Sciatic nerve (tissue), 2 donors: ENCODE measurements at regions not wholly inside any gene's neighbourhood (a gene's known extent, or its start where the extent isn't known, plus 50 kb on each side); places are given as distances from the start of the nearest gene placed in this dataset.

Source experiments
- ATAC-seq: fragments of 200-7000 bp; cut with Tn5 transposase; one replicate; pipeline ENCODE4 v1.9.1; 2020; ENCODE audit warnings: mild to moderate bottlenecking, moderate library complexity
- DNase-seq: peaks from one replicate; pipeline ENCODE4 v3.0.0-alpha.2; 2020; ENCODE audit warnings: low spot score
- intact Hi-C: fragments of 100-400 bp; cut with DNase I; formaldehyde crosslinking; loops from one replicate; pipeline ENCODE4 v1.14.2; 2022
- donor health status: DM: no; HTN: no; CAD: no.
- donor health status: DM: no; HTN: no; CAD: no.

DNA sequence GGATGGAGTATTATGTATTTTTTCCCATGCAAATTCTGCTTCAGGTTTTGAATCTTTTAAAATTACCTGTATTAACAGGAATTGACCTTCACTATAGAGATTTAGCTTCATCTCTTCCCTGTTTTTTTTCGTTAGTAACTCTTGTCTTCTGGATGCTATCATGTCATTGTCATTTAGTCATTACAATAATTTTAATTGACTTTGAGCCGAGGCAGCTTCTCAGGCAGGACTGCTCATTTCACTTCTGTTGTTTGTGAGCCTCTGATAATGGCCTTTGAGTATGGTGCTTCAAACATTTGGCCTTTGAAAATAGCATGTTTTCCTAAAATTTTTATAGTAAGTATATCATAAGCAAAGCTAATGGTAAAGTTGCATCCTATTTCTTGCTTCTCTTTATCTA, 375.1 kb upstream of the MMS22L start:
- DNase-seq (no peak), ATAC-seq (no peak)
- intact Hi-C loops = no loop called here

GRCh38 chr6:97663252-97663651, 380.2 kb upstream of the MMS22L start:
- intact Hi-C loops = no loop called here
- DNase-seq (no peak), ATAC-seq (no peak)

DNA sequence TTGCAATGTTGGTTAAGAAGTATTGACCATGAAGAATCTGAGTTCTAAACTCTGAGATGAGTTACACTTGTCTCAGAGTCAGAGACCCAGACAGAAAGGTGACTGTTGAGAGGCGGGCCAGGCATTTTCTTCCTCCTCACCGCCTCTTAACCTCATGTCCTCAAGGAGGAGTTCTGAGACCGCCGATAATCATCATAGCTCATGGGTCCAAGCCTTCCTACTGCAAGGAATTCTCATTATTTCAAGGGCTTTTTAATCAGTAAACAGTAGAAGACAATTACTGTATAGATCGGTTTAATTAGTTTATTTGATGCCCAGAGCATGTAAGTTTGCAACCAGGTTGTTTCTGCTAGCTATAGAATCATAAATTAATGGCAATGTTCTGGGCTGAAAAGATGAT, 382.4 kb upstream of the MMS22L start:
- intact Hi-C loops = no loop called here
- DNase-seq (no peak), ATAC-seq (no peak)

- no peak for DNase-seq
- no peak for ATAC-seq
- intact Hi-C loops = no loop called here
Observed at GRCh38 chr6:97666889-97667288, 383.9 kb upstream of the MMS22L start.

DNA sequence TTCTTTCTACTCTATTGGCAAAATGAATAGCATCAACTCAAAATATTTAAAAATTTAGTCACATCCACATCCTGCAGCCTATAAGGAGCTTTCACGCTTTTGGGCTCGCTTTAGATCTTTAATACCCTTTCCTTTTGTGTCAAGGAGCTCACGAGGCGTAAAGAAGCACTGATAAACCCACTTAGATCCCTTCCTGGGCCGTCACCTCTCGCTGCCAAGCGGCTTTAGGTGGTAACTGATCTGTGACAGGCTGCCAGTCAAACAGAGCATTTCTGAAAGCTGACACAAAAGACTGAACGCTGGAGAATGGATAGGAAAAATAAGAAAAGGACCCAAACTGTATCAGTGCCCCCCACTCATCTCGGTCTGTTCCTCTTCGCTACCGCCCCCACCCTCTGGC, 385.7 kb upstream of the MMS22L start:
- intact Hi-C loops = no loop called here

DNA sequence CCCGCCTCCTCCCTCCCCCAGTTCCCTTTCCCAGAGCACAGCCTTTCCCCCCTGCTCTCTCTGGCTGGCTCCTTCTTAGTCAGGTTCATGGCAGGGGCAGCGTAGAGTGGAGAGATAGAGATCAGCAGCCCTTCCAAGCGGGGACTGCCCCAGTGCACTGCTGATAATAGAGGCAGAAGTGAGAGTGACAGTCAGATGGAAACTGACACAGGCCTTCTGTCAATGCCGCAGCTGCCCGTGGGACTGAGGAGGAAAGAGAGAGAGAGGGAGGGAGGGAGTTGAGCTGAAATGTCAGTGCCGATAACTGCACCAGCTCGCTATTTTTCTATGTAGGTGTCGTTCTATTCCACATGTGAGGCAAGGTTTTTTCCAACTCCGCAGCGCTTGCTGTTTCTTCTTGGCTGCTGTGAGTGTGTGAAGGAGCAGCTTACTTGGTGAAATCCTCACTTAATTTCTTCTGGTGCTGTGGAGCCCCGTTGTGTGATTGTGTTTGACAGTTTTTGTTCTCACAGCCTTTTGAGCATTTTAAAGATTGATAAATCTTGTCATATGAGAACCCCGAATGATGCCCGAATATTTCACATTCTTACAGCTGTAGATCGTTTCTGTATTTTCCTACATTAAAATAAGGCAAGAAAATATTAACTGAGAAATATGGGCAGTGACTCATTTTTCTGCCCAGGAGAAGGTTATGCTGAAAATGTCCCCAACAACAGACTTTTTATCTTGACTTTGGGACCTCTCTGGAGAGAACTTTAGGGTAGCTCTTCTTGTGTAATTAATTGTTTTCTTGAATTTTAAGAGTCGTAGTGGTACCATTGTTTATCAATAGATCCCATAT, 386.4 kb upstream of the MMS22L start:
- DNase-seq (no peak), ATAC-seq (peak; percentile 58)
- intact Hi-C loops = no loop called here

More for the DNA sequence above, 385.7 kb upstream of the MMS22L start:
- DNase-seq = no peak
- no peak for ATAC-seq

DNA sequence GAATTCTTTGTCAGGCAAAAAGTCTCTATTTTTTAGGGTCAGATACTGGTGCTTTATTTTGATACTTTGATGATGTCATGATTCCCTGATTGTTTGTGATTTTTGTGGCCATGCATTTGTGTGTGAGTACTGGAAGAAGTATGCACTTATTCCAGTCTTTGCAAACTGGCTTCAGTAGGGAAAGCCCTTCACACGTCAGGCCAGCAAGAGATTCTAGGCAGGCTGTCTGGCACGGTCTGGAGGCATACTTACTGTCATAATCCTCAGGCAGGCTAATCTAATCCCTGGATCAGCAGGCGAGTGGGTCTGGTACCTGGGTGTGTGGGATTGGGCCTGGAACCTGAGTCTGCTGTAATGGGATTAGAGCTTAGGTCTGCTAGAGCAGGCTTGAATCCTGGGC, 391.8 kb upstream of the MMS22L start:
- DNase-seq (no peak), ATAC-seq (no peak)
- intact Hi-C loops = no loop called here

DNA sequence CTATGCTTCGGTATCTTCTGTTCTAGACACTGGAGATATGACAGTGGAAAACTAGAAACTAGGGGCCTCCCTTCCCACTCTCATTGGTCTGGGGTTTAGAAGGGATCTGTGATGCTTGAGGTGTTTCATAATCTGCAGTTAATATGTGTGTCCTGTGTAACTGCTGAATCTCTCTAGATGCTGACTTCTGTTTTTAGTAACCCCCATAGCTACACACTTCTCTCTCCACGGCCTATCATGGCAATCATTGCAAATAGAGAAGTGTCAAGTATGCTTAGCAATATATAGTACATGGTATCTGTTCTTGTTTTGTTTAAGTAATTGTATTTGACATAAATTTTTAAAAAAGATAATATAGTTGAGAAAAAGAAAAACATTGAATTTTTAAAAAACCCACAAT, 394.6 kb upstream of the MMS22L start:
- ATAC-seq = no peak
- intact Hi-C loops = no loop called here
- DNase-seq = no peak

DNA sequence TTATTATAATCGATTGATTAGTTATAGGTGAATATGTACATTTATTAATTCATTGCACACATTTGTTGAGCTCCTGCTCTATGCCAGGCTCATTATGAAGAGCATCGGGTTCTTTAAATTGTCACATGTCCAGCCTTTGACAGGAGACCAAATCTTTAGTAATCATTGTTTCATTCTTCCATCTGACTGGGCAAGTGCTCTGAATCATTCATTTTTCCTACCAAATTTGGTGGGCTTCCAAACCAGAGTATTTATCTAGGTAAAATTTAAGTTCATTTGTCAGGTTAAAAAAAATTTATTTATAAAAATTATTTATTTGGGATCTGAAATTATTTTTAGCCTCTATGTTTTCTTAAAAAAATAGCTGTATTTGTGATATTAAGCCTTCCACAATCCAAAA, 404.9 kb upstream of the MMS22L start:
- ATAC-seq = no peak
- intact Hi-C loops = no loop called here
- no peak for DNase-seq

DNA sequence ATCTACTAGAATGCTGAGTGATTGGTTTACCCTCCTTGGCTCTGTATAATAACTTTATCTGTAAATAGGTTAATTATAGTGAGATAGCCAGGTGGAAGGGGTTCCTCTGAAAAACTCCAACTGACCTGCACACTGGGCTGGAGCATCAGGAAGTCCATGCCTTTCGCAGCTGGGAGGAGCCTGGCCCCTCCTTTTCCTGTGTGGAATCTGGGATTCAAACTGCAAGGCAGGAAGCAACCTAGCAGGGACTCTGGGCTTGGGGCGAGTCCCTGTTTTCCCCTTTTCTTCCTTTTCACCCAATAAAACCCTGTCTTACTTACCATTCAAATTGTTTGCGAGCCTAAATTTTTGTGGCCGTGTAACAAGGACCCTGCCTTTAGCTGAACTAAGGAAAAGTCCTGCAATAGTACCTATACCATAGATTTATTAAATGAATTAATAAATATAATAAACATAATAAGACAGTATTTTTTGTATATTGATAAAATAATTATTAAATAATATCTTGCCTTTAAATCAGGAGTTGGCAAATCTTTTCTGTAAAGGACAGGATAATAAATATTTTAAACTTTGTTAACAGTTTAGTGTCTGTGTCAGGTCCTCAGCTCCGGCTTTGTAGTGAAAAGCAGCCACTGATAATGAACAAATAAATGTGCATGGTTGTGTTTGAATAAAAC, 406.2 kb upstream of the MMS22L start:
- ATAC-seq (no peak), DNase-seq (no peak)
- intact Hi-C loops = no loop called here

DNA sequence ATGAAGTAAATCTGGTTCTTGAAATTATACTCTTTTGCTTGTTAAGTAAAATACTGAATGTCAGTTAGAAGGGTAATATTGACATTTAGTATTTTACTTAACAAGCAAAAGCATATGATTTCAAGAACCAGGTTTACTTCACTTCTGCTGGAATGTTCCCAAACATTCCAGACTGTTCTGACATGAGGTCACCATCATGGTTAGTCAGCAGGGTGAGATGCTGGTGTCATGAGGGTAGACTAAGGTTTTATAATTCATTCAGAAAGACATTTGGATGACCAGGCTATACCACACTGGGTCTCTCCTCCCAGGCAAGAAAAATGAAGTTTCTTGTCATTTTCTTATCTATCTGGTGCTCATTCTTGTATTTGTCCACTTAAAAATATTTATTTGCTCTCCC, 414.4 kb upstream of the MMS22L start:
- ATAC-seq (no peak), DNase-seq (no peak)
- intact Hi-C loops = no loop called here

DNA sequence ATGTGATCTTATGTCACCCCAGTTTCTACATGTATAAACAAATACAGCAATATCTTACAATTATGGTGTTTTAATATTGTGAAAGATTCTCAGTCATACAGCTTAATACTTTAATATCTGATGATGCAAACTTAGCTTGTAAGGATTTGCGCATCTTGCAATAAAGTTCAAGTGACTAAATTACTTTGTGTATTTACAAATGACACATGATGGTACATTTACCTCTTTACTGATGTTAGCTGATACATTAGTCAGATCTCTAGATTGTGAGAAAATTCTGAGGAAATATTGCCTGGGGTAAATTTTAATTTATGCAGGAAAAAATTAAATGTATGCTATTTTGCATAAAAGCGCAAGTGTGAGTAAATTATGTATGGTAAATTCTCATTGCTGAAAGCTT, 418.8 kb upstream of the MMS22L start:
- no peak for DNase-seq
- intact Hi-C loops = no loop called here
- no peak for ATAC-seq

- DNase-seq (no peak), ATAC-seq (no peak)
- intact Hi-C loops = no loop called here
Observed at GRCh38 chr6:97702248-97702647, 419.2 kb upstream of the MMS22L start.

DNA sequence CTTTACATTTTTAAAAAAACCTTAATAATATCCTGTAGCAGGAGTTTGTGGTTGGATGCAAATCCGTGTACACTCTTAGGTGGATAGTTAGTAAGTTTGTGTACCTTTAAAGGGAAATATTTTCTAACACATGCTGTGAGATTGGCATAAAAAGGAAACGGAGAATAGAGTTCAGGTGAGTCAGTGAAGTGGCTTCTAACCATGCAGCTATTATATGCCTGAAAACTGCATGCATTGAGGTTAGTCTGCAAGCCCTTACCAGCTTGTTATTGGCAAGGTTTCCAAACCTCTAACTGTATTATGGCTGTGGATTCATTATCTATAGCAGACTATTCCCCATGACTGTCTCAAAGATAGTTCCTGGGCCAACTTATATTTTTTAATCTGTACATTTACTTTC, 420.6 kb upstream of the MMS22L start:
- DNase-seq = no peak
- ATAC-seq = no peak
- intact Hi-C loops = no loop called here

DNA sequence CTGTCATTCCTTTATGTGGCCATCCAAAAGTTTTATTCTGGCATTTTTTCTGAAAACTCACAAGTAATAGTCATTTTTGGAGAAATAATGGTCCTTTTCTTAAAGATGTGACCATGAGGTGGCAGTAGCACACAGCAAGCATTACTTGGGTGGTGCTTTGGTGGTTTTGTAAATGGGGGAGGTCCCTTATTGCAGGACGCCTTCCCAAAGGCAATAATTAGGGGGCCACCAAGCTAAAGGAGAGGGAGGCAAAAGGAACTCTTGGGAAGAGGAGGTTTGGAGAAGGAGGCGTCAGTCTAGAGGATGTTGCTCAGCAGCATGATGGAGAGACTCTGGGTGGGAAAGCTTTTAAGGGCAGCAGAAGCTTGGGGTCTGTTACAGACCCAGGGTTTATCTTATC, 422.6 kb upstream of the MMS22L start:
- no peak for DNase-seq
- no peak for ATAC-seq
- intact Hi-C loops = no loop called here

DNA sequence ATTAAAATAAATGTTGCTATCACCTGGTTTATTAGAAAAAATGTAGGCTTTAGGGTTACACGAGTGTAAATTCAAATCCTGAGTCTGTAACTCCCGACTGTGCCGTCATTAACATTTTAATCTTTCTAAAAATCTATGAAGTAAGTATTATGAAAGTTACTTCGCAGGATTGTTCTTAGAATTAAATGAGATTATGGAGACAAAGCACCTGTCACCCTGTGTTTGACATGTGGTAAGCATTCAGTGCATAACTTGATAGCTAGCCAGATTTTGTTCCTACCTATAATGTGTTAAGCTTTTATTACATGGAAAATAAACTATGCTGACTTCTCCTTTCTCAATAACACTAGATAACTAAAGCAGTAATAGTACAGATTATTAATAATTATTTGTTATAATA, 429.7 kb upstream of the MMS22L start:
- intact Hi-C loops = no loop called here
- ATAC-seq = no peak
- DNase-seq = no peak

DNA sequence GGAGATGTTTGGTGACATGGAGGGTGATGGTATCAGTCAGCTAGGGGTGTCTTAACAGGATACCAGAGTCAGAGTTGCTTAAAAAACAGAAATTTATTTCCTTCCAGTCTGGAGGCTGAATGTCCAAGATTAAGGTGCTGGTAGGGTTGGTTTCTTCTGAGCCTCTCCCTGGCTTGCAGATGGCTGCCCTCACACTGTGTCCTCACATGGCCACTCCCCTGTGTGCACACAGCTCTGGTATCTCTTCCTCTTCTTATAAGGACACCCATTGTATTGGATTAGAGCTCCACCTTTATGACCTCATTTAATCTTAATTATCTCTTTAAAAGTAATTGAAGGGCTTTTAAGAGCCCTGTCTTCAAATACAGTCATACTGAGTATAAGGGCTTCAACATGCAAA, 431.8 kb upstream of the MMS22L start:
- ATAC-seq (no peak), DNase-seq (no peak)

GRCh38 chr6:97717086-97717485, 434.1 kb upstream of the MMS22L start:
- intact Hi-C loops = no loop called here
- DNase-seq (no peak), ATAC-seq (no peak)

More for the DNA sequence above, 431.8 kb upstream of the MMS22L start:
- intact Hi-C loops = no loop called here

DNA sequence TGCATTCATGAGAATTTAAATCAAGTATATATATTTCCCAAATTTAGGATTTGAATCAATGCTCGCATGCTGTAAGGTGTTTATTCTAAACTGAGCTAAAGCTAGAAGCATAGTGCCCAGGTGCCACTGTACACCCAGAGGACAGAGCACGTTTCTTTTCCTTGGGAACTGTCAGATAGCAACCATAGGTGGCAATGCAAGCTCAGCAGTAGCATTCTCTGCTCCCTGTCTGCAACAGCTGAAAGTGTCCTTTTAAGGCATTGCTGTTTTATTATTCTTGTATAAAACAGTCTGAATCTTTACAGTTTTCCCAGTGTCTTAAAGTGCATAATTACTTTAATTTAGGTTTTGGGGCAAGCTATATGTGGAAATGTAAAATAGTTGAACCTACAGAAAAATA, 443.4 kb upstream of the MMS22L start:
- no peak for ATAC-seq
- intact Hi-C loops = no loop called here

GRCh38 chr6:97732045-97732444, 449.0 kb upstream of the MMS22L start:
- intact Hi-C loops = no loop called here
- no peak for DNase-seq
- no peak for ATAC-seq

More for the DNA sequence above, 443.4 kb upstream of the MMS22L start:
- no peak for DNase-seq

GRCh38 chr6:97757575-97757974, 474.6 kb upstream of the MMS22L start:
- DNase-seq (no peak), ATAC-seq (no peak)
- intact Hi-C loops = no loop called here
